ENCODE measurements at regions not wholly inside any gene's neighbourhood (a gene's known extent, or its start where the extent isn't known, plus 50 kb on each side); places are given as distances from the start of the nearest gene placed in this dataset.
A peak's percentile ranks its signal among the peaks of the same experiment; 100 is the strongest.

GRCh38 chr2:198408171-198408570 lies 603.8 kb downstream of the PLCL1 start:
- no peak for DNase-seq (ENCODE audit: low spot score)

GRCh38 chr2:198405311-198405710 lies 600.9 kb downstream of the PLCL1 start:
- no peak for DNase-seq (ENCODE audit: low spot score)

- DNase-seq (ENCODE audit: low spot score) = no peak
These were observed 597.3 kb downstream of the PLCL1 start for GRCh38 chr2:198401644-198402043.

GRCh38 chr2:198400999-198401398 lies 596.6 kb downstream of the PLCL1 start:
- no peak for DNase-seq (ENCODE audit: low spot score)

- DNase-seq (ENCODE audit: low spot score) = no peak
These were observed 589.8 kb downstream of the PLCL1 start for GRCh38 chr2:198394208-198394607.

GRCh38 chr2:198390670-198391069 lies 586.3 kb downstream of the PLCL1 start:
- DNase-seq (ENCODE audit: low spot score) = no peak

- DNase-seq (ENCODE audit: low spot score) = no peak
These were observed 583.3 kb downstream of the PLCL1 start for GRCh38 chr2:198387677-198388076.

- DNase-seq (ENCODE audit: low spot score) = no peak
These were observed 581.5 kb downstream of the PLCL1 start for GRCh38 chr2:198385856-198386255.

- no peak for DNase-seq (ENCODE audit: low spot score)
These were observed 580.9 kb downstream of the PLCL1 start for GRCh38 chr2:198385326-198385725.

- DNase-seq (ENCODE audit: low spot score) = no peak
These were observed 579.0 kb downstream of the PLCL1 start for GRCh38 chr2:198383392-198383791.

- DNase-seq (ENCODE audit: low spot score) = no peak
These were observed 578.4 kb downstream of the PLCL1 start for GRCh38 chr2:198382811-198383210.

- DNase-seq (ENCODE audit: low spot score) = no peak
These were observed 572.3 kb downstream of the PLCL1 start for GRCh38 chr2:198376677-198377076.

GRCh38 chr2:198375083-198375410 lies 570.7 kb downstream of the PLCL1 start:
- no peak for DNase-seq (ENCODE audit: low spot score)

- DNase-seq (ENCODE audit: low spot score) = peak; percentile 34
These were observed 570.1 kb downstream of the PLCL1 start for GRCh38 chr2:198374375-198375082.

- no peak for DNase-seq (ENCODE audit: low spot score)
These were observed 567.6 kb downstream of the PLCL1 start for GRCh38 chr2:198371921-198372543.

GRCh38 chr2:198371329-198371728 lies 566.9 kb downstream of the PLCL1 start:
- DNase-seq (ENCODE audit: low spot score) = no peak

GRCh38 chr2:198368089-198368488 lies 563.7 kb downstream of the PLCL1 start:
- DNase-seq (ENCODE audit: low spot score) = no peak

GRCh38 chr2:198362740-198363139 lies 558.3 kb downstream of the PLCL1 start:
- DNase-seq (ENCODE audit: low spot score) = no peak

- no peak for DNase-seq (ENCODE audit: low spot score)
These were observed 554.9 kb downstream of the PLCL1 start for GRCh38 chr2:198359308-198359707.

- DNase-seq (ENCODE audit: low spot score) = no peak
These were observed 551.8 kb downstream of the PLCL1 start for GRCh38 chr2:198356157-198356556.

- DNase-seq (ENCODE audit: low spot score) = no peak
These were observed 547.3 kb downstream of the PLCL1 start for GRCh38 chr2:198351647-198352046.

- no peak for DNase-seq (ENCODE audit: low spot score)
These were observed 543.6 kb downstream of the PLCL1 start for GRCh38 chr2:198347946-198348345.

- DNase-seq (ENCODE audit: low spot score) = no peak
These were observed 543.0 kb downstream of the PLCL1 start for GRCh38 chr2:198347349-198347748.

GRCh38 chr2:198343471-198343870 lies 539.1 kb downstream of the PLCL1 start:
- no peak for DNase-seq (ENCODE audit: low spot score)
